ENCODE measurements at regions not wholly inside any gene's neighbourhood (a gene's known extent, or its start where the extent isn't known, plus 50 kb on each side); places are given as distances from the start of the nearest gene placed in this dataset.

DNA sequence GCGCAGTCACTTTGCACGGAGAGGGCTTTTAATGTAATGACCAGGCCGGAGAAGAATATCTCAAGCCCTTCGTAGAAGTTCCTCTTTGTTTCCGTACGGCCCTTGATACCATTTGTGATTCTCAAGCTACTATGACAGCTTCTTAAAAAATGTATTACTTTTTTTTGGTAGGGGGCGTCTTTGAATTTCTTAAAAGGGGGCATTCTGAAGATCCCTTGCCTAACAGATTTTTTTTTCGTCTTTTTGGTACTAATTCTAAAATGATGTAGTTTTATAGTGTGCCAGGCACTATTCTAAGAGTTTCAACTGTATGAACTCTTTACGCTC is 614.0 kb downstream of the MCTP2 start:
- no peaks in the 10 kb centered on the region for H3K79me2 ChIP-seq (ENCODE audit: control insufficient read depth, insufficient read depth, low read length)
- H3K4me3 ChIP-seq (replicated peaks in 1 of 4; ENCODE audit: control extremely low read depth in 1 of 4, insufficient read depth in 1 of 4, low read depth in 3 of 4, low read length in 4 of 4) = peak overlapping the region in 2 of 4 experiments; percentile 20 to 31
- no peak overlapping the region for H3K27ac ChIP-seq (ENCODE audit: insufficient read depth, low read length)
- H3K36me3 ChIP-seq (ENCODE audit: control insufficient read depth, insufficient read depth, low read length) = no peaks in the 10 kb centered on the region
- no peak overlapping the region for H3K4me2 ChIP-seq (ENCODE audit: extremely low read depth, insufficient read depth, low read length)
- no peak for DNase-seq (ENCODE audit: low read depth in 2 of 2)
- H2AFZ ChIP-seq (ENCODE audit: low read length) = peak overlapping the region; percentile 23
- H3K27me3 ChIP-seq (ENCODE audit: control insufficient read depth, insufficient read depth, low read length) = no peaks in the 10 kb centered on the region
- no peak overlapping the region for H3K9ac ChIP-seq (ENCODE audit: insufficient read depth, low read length)
- no peaks in the 10 kb centered on the region for H4K20me1 ChIP-seq (ENCODE audit: control insufficient read depth, extremely low read depth, insufficient read depth, low read length)
- TF ChIP-seq, protein P1, sequence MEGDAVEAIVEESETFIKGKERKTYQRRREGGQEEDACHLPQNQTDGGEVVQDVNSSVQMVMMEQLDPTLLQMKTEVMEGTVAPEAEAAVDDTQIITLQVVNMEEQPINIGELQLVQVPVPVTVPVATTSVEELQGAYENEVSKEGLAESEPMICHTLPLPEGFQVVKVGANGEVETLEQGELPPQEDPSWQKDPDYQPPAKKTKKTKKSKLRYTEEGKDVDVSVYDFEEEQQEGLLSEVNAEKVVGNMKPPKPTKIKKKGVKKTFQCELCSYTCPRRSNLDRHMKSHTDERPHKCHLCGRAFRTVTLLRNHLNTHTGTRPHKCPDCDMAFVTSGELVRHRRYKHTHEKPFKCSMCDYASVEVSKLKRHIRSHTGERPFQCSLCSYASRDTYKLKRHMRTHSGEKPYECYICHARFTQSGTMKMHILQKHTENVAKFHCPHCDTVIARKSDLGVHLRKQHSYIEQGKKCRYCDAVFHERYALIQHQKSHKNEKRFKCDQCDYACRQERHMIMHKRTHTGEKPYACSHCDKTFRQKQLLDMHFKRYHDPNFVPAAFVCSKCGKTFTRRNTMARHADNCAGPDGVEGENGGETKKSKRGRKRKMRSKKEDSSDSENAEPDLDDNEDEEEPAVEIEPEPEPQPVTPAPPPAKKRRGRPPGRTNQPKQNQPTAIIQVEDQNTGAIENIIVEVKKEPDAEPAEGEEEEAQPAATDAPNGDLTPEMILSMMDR (conservative IDR thresholded peaks at IDR 0.05 in 1 of 2, IDR thresholded peaks at IDR 0.05 in 1 of 2; ENCODE audit: low read depth in 1 of 2, low read length in 2 of 2) = no peak
- no peak for TF ChIP-seq EZH2 (IDR thresholded peaks at IDR 0.05; ENCODE audit: low read length, missing control alignments)
- H3K4me1 ChIP-seq (ENCODE audit: control insufficient read depth, extremely low read depth, insufficient read depth, low read length) = no peaks in the 10 kb centered on the region
- H3K9me3 ChIP-seq (ENCODE audit: control insufficient read depth, insufficient read depth, low read depth, low read length) = no peaks in the 10 kb centered on the region

DNA sequence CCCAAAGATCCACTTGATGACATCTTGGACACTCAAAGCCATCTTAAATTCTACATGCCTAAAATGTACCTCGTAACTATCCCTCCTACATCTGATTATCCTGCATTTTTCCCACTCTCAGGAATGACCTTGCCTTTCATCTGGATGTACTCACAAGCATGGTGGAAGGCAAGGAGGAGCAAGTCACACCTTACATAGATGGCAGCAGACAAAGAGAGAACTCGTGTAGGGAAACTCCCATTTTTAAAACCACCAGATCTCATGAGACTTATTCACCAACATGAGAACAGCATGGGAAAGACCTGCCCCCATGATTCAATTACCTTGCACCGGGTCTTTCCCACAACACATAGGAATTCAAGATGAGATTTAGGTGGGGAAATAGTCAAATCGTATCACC is 616.0 kb downstream of the MCTP2 start:
- H4K20me1 ChIP-seq (ENCODE audit: control insufficient read depth, extremely low read depth, insufficient read depth, low read length) = no peaks in the 10 kb centered on the region
- no peaks in the 10 kb centered on the region for H3K9me3 ChIP-seq (ENCODE audit: control insufficient read depth, insufficient read depth, low read depth, low read length)
- no peak overlapping the region for H3K27ac ChIP-seq (ENCODE audit: insufficient read depth, low read length)
- H3K79me2 ChIP-seq (ENCODE audit: control insufficient read depth, insufficient read depth, low read length) = no peaks in the 10 kb centered on the region
- H3K4me2 ChIP-seq (ENCODE audit: extremely low read depth, insufficient read depth, low read length) = no peak overlapping the region
- TF ChIP-seq, protein P1 (conservative IDR thresholded peaks at IDR 0.05 in 1 of 2, IDR thresholded peaks at IDR 0.05 in 1 of 2; ENCODE audit: low read depth in 1 of 2, low read length in 2 of 2) = no peak
- TF ChIP-seq EZH2 (IDR thresholded peaks at IDR 0.05; ENCODE audit: low read length, missing control alignments) = no peak
- no peak for DNase-seq (ENCODE audit: low read depth in 2 of 2)
- H3K27me3 ChIP-seq (ENCODE audit: control insufficient read depth, insufficient read depth, low read length) = no peaks in the 10 kb centered on the region
- no peak overlapping the region for H3K4me3 ChIP-seq (replicated peaks in 1 of 4; ENCODE audit: control extremely low read depth in 1 of 4, insufficient read depth in 1 of 4, low read depth in 3 of 4, low read length in 4 of 4)
- H2AFZ ChIP-seq (ENCODE audit: low read length) = no peak overlapping the region
- no peaks in the 10 kb centered on the region for H3K36me3 ChIP-seq (ENCODE audit: control insufficient read depth, insufficient read depth, low read length)
- no peaks in the 10 kb centered on the region for H3K4me1 ChIP-seq (ENCODE audit: control insufficient read depth, extremely low read depth, insufficient read depth, low read length)
- H3K9ac ChIP-seq (ENCODE audit: insufficient read depth, low read length) = no peak overlapping the region

DNA sequence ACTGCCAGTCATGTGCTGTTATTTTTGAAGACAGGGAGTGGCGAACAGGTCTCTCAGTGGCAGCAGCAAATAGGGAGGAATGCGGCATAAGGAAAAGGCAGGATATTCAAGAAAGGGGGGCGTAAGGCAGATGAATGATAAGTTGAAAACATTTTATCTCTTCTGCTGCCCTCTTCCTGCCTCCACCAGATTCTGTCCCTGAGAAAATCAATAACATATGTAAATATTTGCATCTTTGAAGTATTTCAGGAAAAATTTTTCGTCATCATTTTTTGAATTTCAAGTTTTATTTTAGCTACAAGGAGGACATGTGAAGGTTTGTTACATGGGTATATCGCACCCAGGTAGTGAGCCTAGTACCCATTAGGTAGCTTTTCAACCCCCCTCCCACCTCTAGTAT is 616.7 kb downstream of the MCTP2 start:
- H3K9ac ChIP-seq (ENCODE audit: insufficient read depth, low read length) = no peak overlapping the region
- H3K4me2 ChIP-seq (ENCODE audit: extremely low read depth, insufficient read depth, low read length) = no peak overlapping the region
- no peaks in the 10 kb centered on the region for H3K79me2 ChIP-seq (ENCODE audit: control insufficient read depth, insufficient read depth, low read length)
- no peaks in the 10 kb centered on the region for H3K27me3 ChIP-seq (ENCODE audit: control insufficient read depth, insufficient read depth, low read length)
- H3K4me1 ChIP-seq (ENCODE audit: control insufficient read depth, extremely low read depth, insufficient read depth, low read length) = no peaks in the 10 kb centered on the region
- H3K9me3 ChIP-seq (ENCODE audit: control insufficient read depth, insufficient read depth, low read depth, low read length) = no peaks in the 10 kb centered on the region
- H4K20me1 ChIP-seq (ENCODE audit: control insufficient read depth, extremely low read depth, insufficient read depth, low read length) = no peaks in the 10 kb centered on the region
- H3K4me3 ChIP-seq (replicated peaks in 1 of 4; ENCODE audit: control extremely low read depth in 1 of 4, insufficient read depth in 1 of 4, low read depth in 3 of 4, low read length in 4 of 4) = no peak overlapping the region
- no peak for TF ChIP-seq EZH2 (IDR thresholded peaks at IDR 0.05; ENCODE audit: low read length, missing control alignments)
- TF ChIP-seq, protein P1 (conservative IDR thresholded peaks at IDR 0.05 in 1 of 2, IDR thresholded peaks at IDR 0.05 in 1 of 2; ENCODE audit: low read depth in 1 of 2, low read length in 2 of 2) = no peak
- no peak overlapping the region for H2AFZ ChIP-seq (ENCODE audit: low read length)
- no peak overlapping the region for H3K27ac ChIP-seq (ENCODE audit: insufficient read depth, low read length)
- DNase-seq (ENCODE audit: low read depth in 2 of 2) = no peak
- H3K36me3 ChIP-seq (ENCODE audit: control insufficient read depth, insufficient read depth, low read length) = no peaks in the 10 kb centered on the region

Measured in fibroblast of lung (primary cell).